HG02885 (cell line): ENCODE measurements at regions not wholly inside any gene's neighbourhood (a gene's known extent, or its start where the extent isn't known, plus 50 kb on each side); places are given as distances from the start of the nearest gene placed in this dataset.
"Not testable (repeated sequence)": the region's sequence is repeated elsewhere in the genome, so short reads cannot be mapped to it uniquely, and the experiment has no call there.

Experiments
- ATAC-seq: cut with Tn5 transposase; IDR thresholded peaks from one replicate; pipeline ENCODE4 v1.9.1; 2021; ENCODE audit warnings: mild to moderate bottlenecking; ENCODE audit not compliant: unreplicated experiment, poor library complexity

GRCh38 chr7:91603707-91604106, 276.8 kb downstream of the MTERF1 start:
- ATAC-seq, result no peak

GRCh38 chr7:91608606-91609005, 271.9 kb downstream of the MTERF1 start:
- no peak for ATAC-seq

- ATAC-seq, result no peak
Observed at GRCh38 chr7:91609525-91609924, 271.0 kb downstream of the MTERF1 start.

GRCh38 chr7:91614431-91614830, 266.1 kb downstream of the MTERF1 start:
- no peak for ATAC-seq

GRCh38 chr7:91618776-91619765, 261.4 kb downstream of the MTERF1 start:
- no peak for ATAC-seq

- ATAC-seq, result no peak
Observed at GRCh38 chr7:91620827-91621226, 259.7 kb downstream of the MTERF1 start.

GRCh38 chr7:91627324-91627723, 253.2 kb downstream of the MTERF1 start:
- ATAC-seq, result not testable (repeated sequence)

- no peak for ATAC-seq
Observed at GRCh38 chr7:91628742-91629141, 251.8 kb downstream of the MTERF1 start.

- no peak for ATAC-seq
Observed at GRCh38 chr7:91630581-91631380, 249.7 kb downstream of the MTERF1 start.

- ATAC-seq, result no peak
Observed at GRCh38 chr7:91632234-91632940, 248.1 kb downstream of the MTERF1 start.

GRCh38 chr7:91633013-91633441, 247.5 kb downstream of the MTERF1 start:
- no peak for ATAC-seq

GRCh38 chr7:91634485-91635177, 245.9 kb downstream of the MTERF1 start:
- ATAC-seq, result no peak

GRCh38 chr7:91636129-91636724, 244.3 kb downstream of the MTERF1 start:
- ATAC-seq, result peak; percentile 69

GRCh38 chr7:91636728-91637127, 243.8 kb downstream of the MTERF1 start:
- no peak for ATAC-seq

- ATAC-seq, result no peak
Observed at GRCh38 chr7:91644256-91644655, 236.2 kb downstream of the MTERF1 start.

- no peak for ATAC-seq
Observed at GRCh38 chr7:91645542-91645941, 235.0 kb downstream of the MTERF1 start.

GRCh38 chr7:91651986-91652385, 228.5 kb downstream of the MTERF1 start:
- ATAC-seq, result no peak

- ATAC-seq, result no peak
Observed at GRCh38 chr7:91653286-91653685, 227.2 kb downstream of the MTERF1 start.

- ATAC-seq, result no peak
Observed at GRCh38 chr7:91655656-91656055, 224.8 kb downstream of the MTERF1 start.
